K562 (cell line): ENCODE measurements at regions not wholly inside any gene's neighbourhood (a gene's known extent, or its start where the extent isn't known, plus 50 kb on each side); places are given as distances from the start of the nearest gene placed in this dataset.
"Not testable (repeated sequence)": the region's sequence is repeated elsewhere in the genome, so short reads cannot be mapped to it uniquely, and the experiment has no call there.

Source experiments
- ATAC-seq: fragments of 200-7000 bp; cut with Tn5 transposase; 3 replicates; pipeline ENCODE4 v1.9.1; 2020; ENCODE audit warnings: moderate library complexity
- BruUV-seq: library from RNA; stranded (reverse); fragments of 400-500 nt; replicated peaks from 2 replicates; lab custom pipeline; 2021; lab: Mats Ljungman, UMichigan
- CTCF ChIA-PET: fragments of 300-600 bp; formaldehyde crosslinking; extraction: SDS; loops from one replicate; lab custom pipeline; 2021; ENCODE audit warnings: low intra/inter-chr PET ratio; lab: Yijun Ruan, JAX
- POLR2A ChIA-PET: fragments of 300-600, 350-650 bp; sonication (Branson Sonifier 250); formaldehyde crosslinking; extraction: SDS; loops from one replicate; lab custom pipeline; 2021; ENCODE audit warnings: antibody characterized with exemption, inconsistent platforms; lab: Yijun Ruan, JAX
- DNase-seq, 4 experiments: peaks; one replicate each; pipeline versions ENCODE4 v3.0.0 to v3.0.0-alpha.2; 2011 to 2018; ENCODE audit warnings: low spot score in 3 of 4, mixed read lengths in 3 of 4; ENCODE audit errors: extremely low read depth in 1 of 4
- FAIRE-seq: peaks from 2 replicates; lab custom pipeline; 2011; peaks lifted over from hg19 to GRCh38; lab: Jason Lieb, UNC
- H2AFZ ChIP-seq: 2 replicates; pipeline ENCODE4 v1.6.0; 2011; ENCODE audit warnings: low read depth, low read length, control low read depth, inconsistent platforms
- H3K27ac ChIP-seq: fragments of 200-600 bp; 3 replicates; pipeline ENCODE4 v1.8.0; 2011; ENCODE audit warnings: low read depth, mild to moderate bottlenecking, control low read depth, inconsistent platforms, low read length, moderate library complexity, mixed read lengths; ENCODE audit errors: extremely low read depth
- H3K27me3 ChIP-seq, 2 experiments: fragments of 300-600 bp in 1 of 2; 2 replicates in 1 of 2; 3 replicates in 1 of 2; pipeline versions ENCODE4 v1.6.0 to v1.8.0; 2011; ENCODE audit warnings: inconsistent platforms in 2 of 2, low read length in 2 of 2, mild to moderate bottlenecking in 1 of 2, mixed read lengths in 1 of 2, moderate library complexity in 1 of 2; ENCODE audit not compliant: control insufficient read depth in 2 of 2, insufficient read depth in 2 of 2
- H3K36me3 ChIP-seq: fragments of 300-600 bp; 3 replicates; pipeline ENCODE4 v1.8.0; 2011; ENCODE audit warnings: mild to moderate bottlenecking, low read length, inconsistent platforms; ENCODE audit not compliant: control insufficient read depth, insufficient read depth
- H3K4me1 ChIP-seq, 2 experiments: fragments of 200-600 bp in 1 of 2; replicated peaks in 1 of 2; 2 replicates in 1 of 2; 3 replicates in 1 of 2; pipeline versions ENCODE4 v1.5.1 to v1.8.0; 2011; ENCODE audit warnings: inconsistent platforms in 2 of 2, low read length in 2 of 2, mild to moderate bottlenecking in 1 of 2, mixed read lengths in 1 of 2, moderate library complexity in 1 of 2; ENCODE audit not compliant: control insufficient read depth in 2 of 2, insufficient read depth in 2 of 2
- H3K4me2 ChIP-seq: 2 replicates; pipeline ENCODE4 v1.6.1; 2011; ENCODE audit warnings: low read length, control low read depth, inconsistent platforms, mixed read lengths; ENCODE audit not compliant: insufficient read depth
- H3K4me3 ChIP-seq: fragments of 200-600 bp; sonication (generic), shearing (Covaris generic); 2 replicates; pipeline ENCODE4 v1.5.1; 2016; ENCODE audit warnings: control low read depth, inconsistent platforms
- H3K79me2 ChIP-seq: fragments of 200-600 bp; 3 replicates; pipeline ENCODE4 v1.8.0; 2011; ENCODE audit warnings: low read length, inconsistent platforms; ENCODE audit not compliant: control insufficient read depth, insufficient read depth
- H3K9ac ChIP-seq, 2 experiments: 2 replicates each; pipeline versions ENCODE4 v1.6.0 to v1.6.1; 2011; ENCODE audit warnings: low read depth in 2 of 2, low read length in 2 of 2, control low read depth in 1 of 2, inconsistent platforms in 1 of 2, mild to moderate bottlenecking in 1 of 2, mixed read lengths in 1 of 2; ENCODE audit not compliant: insufficient read depth in 1 of 2
- H3K9me1 ChIP-seq: one replicate; pipeline ENCODE4 v1.6.0; 2011; ENCODE audit warnings: inconsistent platforms, mild to moderate bottlenecking, low read length, moderate library complexity; ENCODE audit not compliant: control insufficient read depth, insufficient read depth
- H3K9me3 ChIP-seq: replicated peaks from 2 replicates; pipeline ENCODE4 v1.5.1; 2011; ENCODE audit warnings: low read depth, low read length, inconsistent platforms; ENCODE audit not compliant: control insufficient read depth, insufficient read depth
- H4K20me1 ChIP-seq: replicated peaks from 2 replicates; pipeline ENCODE4 v1.6.1; 2011; ENCODE audit warnings: low read length, inconsistent platforms, mixed read lengths; ENCODE audit not compliant: control insufficient read depth, insufficient read depth
- ARID1B ChIP-seq: fragments of 450-650 bp; IDR thresholded peaks from 2 replicates; pipeline ENCODE4 v1.6.1; 2016; ENCODE audit warnings: antibody characterized with exemption, mild to moderate bottlenecking, inconsistent platforms
- CBFA2T3 ChIP-seq: fragments of 450-650 bp; IDR thresholded peaks from 2 replicates; pipeline ENCODE4 v1.6.1; 2017
- FOSL1 ChIP-seq: fragments of 200-800 bp; sonication (Bioruptor generic); conservative IDR thresholded peaks from 2 replicates; pipeline ENCODE4 v1.6.1; 2016; ENCODE audit warnings: missing genetic modification characterization, missing compliant biosample characterization
- GABPA ChIP-seq: fragments of 200-800 bp; sonication (Bioruptor generic); conservative IDR thresholded peaks from 2 replicates; pipeline ENCODE4 v1.6.1; 2016; ENCODE audit warnings: low read depth, missing genetic modification characterization, missing compliant biosample characterization
- JUND ChIP-seq, 2 experiments: IDR thresholded peaks; 2 replicates in 1 of 2; 3 replicates in 1 of 2; pipeline ENCODE4 v1.6.1; 2011; ENCODE audit warnings: borderline replicate concordance in 2 of 2, low read depth in 2 of 2, low read length in 2 of 2, improper control_type of control experiment in 1 of 2, missing biosample characterization in 1 of 2, missing genetic modification characterization in 1 of 2, missing genetic modification reagents in 1 of 2
- KLF13 ChIP-seq: fragments of 450-650 bp; IDR thresholded peaks from 2 replicates; pipeline ENCODE4 v1.6.1; 2016; ENCODE audit warnings: missing genetic modification characterization, low read depth, mild to moderate bottlenecking, missing compliant biosample characterization, moderate library complexity, borderline replicate concordance
- PURB ChIP-seq: sonication (generic); formaldehyde crosslinking; IDR thresholded peaks from 2 replicates; pipeline ENCODE4 v1.9.0; 2021; ENCODE audit warnings: low read depth, mild to moderate bottlenecking, missing genetic modification reagents
- TEAD4 ChIP-seq, 2 experiments: sonication (generic) in 1 of 2; formaldehyde crosslinking in 1 of 2; IDR thresholded peaks; 2 replicates each; pipeline versions ENCODE4 v1.6.1 to v1.8.0; 2012 to 2022; ENCODE audit warnings: borderline replicate concordance in 1 of 2, inconsistent platforms in 1 of 2, low read length in 1 of 2, mild to moderate bottlenecking in 1 of 2, missing genetic modification reagents in 1 of 2
- ZNF717 ChIP-seq: fragments of 250-450 bp; sonication (Bioruptor Pico); IDR thresholded peaks from 2 replicates; pipeline ENCODE4 v1.5.0; 2021
- WGBS: fragments of 100-300 bp; shearing (Covaris generic); methylation state at CpG from one replicate; pipeline ENCODE4 v1.1.6; 2016; ENCODE audit warnings: low coverage, mixed read lengths; ENCODE audit not compliant: insufficient coverage; ENCODE audit errors: missing lambda C conversion rate; 5-methylcytosine and 5-hydroxymethylcytosine counted together
- in situ Hi-C: fragments of 300-500 bp; cut with MboI; formaldehyde crosslinking; loops from 4 replicates; pipeline ENCODE4 v1.15.0; 2018; ENCODE audit warnings: inconsistent platforms, mixed read lengths
- intact Hi-C: fragments of 100-400 bp; cut with micrococcal nuclease; formaldehyde crosslinking; loops from 2 replicates; pipeline ENCODE4 v1.14.2; 2022
- TF ChIP-seq, protein P1 (sequence below), 2 experiments: fragments of 450-650 bp in 1 of 2; sonication (generic) in 1 of 2; formaldehyde crosslinking in 1 of 2; IDR thresholded peaks in 1 of 2; conservative IDR thresholded peaks in 1 of 2; 2 replicates each; pipeline versions ENCODE4 v1.6.1 to v1.8.1; 2016 to 2023; ENCODE audit warnings: mild to moderate bottlenecking in 2 of 2, moderate library complexity in 2 of 2, inconsistent platforms in 1 of 2, missing genetic modification reagents in 1 of 2

- BruUV-seq = no TSS peak
- POLR2A ChIA-PET = interaction anchor here (1.4 kb wide), 1 partner anchor 10 kb away, joined by 7 read pairs; no protein-coding TSS in a partner anchor
- FAIRE-seq (no peak), DNase-seq (peak in 2 of 4 experiments; percentile 8 to 12), ATAC-seq (no peak)
- Histone ChIP-seq H3K27me3 (no peaks in the 10 kb centered on the region), H3K36me3 (no peaks in the 10 kb centered on the region), H3K4me1 (0 out of 5 replicates have a peak, but pooled peaks cover 0 to 4% of the 10 kb centered on the region in 2 experiments), H3K27ac (no peak overlapping the region), H4K20me1 (no peaks in the 10 kb centered on the region), H3K79me2 (no peaks in the 10 kb centered on the region), H3K4me3 (no peak overlapping the region), H3K9me1 (no peaks in the 10 kb centered on the region), H2AFZ (no peak overlapping the region), H3K9ac (no peak overlapping the region), H3K9me3 (no peaks in the 10 kb centered on the region), H3K4me2 (no peak overlapping the region)
- in situ Hi-C loops (no loop called here), intact Hi-C loops (no loop called here)
- TF ChIP-seq, protein P1, sequence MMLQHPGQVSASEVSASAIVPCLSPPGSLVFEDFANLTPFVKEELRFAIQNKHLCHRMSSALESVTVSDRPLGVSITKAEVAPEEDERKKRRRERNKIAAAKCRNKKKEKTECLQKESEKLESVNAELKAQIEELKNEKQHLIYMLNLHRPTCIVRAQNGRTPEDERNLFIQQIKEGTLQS (IDR thresholded peaks at IDR 0.05) = 0 out of 2 replicates have a peak, but pooled peaks have one; percentile 16
- TF ChIP-seq, protein P1 (CRISPR knock-in tag; conservative IDR thresholded peaks at IDR 0.05) = no peak
- no peak for TF ChIP-seq ZNF717 (CRISPR knock-in tag)
- TF ChIP-seq KLF13 (tag) = no peak
- TF ChIP-seq PURB (CRISPR knock-in tag) = no peak
- TF ChIP-seq FOSL1 = peak; percentile 69
- TF ChIP-seq JUND (IDR thresholded peaks at IDR 0.05; ENCODE audit: borderline replicate concordance, low read depth, low read length) = peak; percentile 48; the same call in 1 of the 2 replicates
- no peak; the same call in 2 of the 3 replicates for TF ChIP-seq JUND (tag; IDR thresholded peaks at IDR 0.05; ENCODE audit: borderline replicate concordance, low read depth, low read length)
- TF ChIP-seq ARID1B = 0 out of 2 replicates have a peak, but pooled peaks have one; percentile 16
- TF ChIP-seq CBFA2T3 = peak; percentile 34; the same call in 1 of the 2 replicates
- no peak for TF ChIP-seq GABPA (tag)
- no peak for TF ChIP-seq TEAD4 (IDR thresholded peaks at IDR 0.05; ENCODE audit: low read length)
- no peak for TF ChIP-seq TEAD4 (CRISPR knock-in tag; IDR thresholded peaks at IDR 0.05; ENCODE audit: borderline replicate concordance)
- WGBS = 0% methylated on average over 3 of the region's 5 CpGs
- CTCF ChIA-PET = no interaction called here
These were observed 72.0 kb upstream of the SH3BP4 start for GRCh38 chr2:234879671-234880455.

DNA sequence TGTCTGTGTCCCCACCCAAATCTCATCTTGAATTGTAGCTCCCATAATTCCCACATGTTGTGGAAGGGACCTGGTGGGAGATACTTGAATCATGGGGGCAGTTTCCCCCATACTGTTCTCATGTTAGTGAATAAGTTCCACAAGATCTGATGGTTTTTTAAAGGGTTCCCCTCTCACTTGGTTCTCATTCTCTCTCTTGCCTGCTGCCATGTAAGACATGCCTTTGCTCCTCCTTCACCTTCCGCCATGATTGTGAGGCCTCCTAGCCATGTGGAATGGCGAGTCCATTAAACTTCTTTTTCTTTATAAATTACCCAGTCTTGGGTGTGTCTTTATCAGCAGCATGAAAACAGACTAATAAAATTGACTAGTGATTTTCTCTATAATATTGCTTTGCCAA, 75.2 kb upstream of the SH3BP4 start:
- H3K9ac ChIP-seq, BruUV-seq, H3K9me1 ChIP-seq, POLR2A ChIA-PET, FAIRE-seq, H3K4me3 ChIP-seq, H3K9me3 ChIP-seq, in situ Hi-C loops, DNase-seq, H3K4me1 ChIP-seq, H3K27ac ChIP-seq, CTCF ChIA-PET, ATAC-seq, H3K79me2 ChIP-seq, H2AFZ ChIP-seq, intact Hi-C loops, H3K36me3 ChIP-seq, H3K4me2 ChIP-seq, H4K20me1 ChIP-seq, H3K27me3 ChIP-seq: not testable (repeated sequence)
- 6% methylated on average over 2 of the region's 2 CpGs for WGBS
